ENCODE measurements at regions not wholly inside any gene's neighbourhood (a gene's known extent, or its start where the extent isn't known, plus 50 kb on each side); places are given as distances from the start of the nearest gene placed in this dataset.
"Not testable (repeated sequence)": the region's sequence is repeated elsewhere in the genome, so short reads cannot be mapped to it uniquely, and the experiment has no call there.

GRCh38 chrX:128438082-128438481, 385.9 kb upstream of the ACTRT1 start:
- H3K9me3 ChIP-seq (ENCODE audit: low read depth, low read length), result no peaks in the 10 kb centered on the region
- no peak for TF ChIP-seq FOXP2 (optimal IDR thresholded peaks at IDR 0.05; ENCODE audit: control extremely low read depth, extremely low read length, insufficient read depth)
- no peak for TF ChIP-seq EZH2 (IDR thresholded peaks at IDR 0.05)
- TF ChIP-seq POLR2AphosphoS5 (IDR thresholded peaks at IDR 0.05; ENCODE audit: borderline replicate concordance, low read depth, low read length), result no peak
- H3K4me3 ChIP-seq, result no peak overlapping the region
- no peak overlapping the region for H3K9ac ChIP-seq (ENCODE audit: insufficient read length)
- no peaks in the 10 kb centered on the region for H3K36me3 ChIP-seq (ENCODE audit: insufficient read depth, low read length)
- DNase-seq (ENCODE audit: low read depth, low spot score), result no peak
- H3K27ac ChIP-seq, result no peak overlapping the region

- TF ChIP-seq EZH2 (IDR thresholded peaks at IDR 0.05) (no peak), POLR2AphosphoS5 (IDR thresholded peaks at IDR 0.05; ENCODE audit: borderline replicate concordance, low read depth, low read length) (no peak), FOXP2 (optimal IDR thresholded peaks at IDR 0.05; ENCODE audit: control extremely low read depth, extremely low read length, insufficient read depth) (no peak)
- no peaks in the 10 kb centered on the region for H3K9me3 ChIP-seq (ENCODE audit: low read depth, low read length)
- no peaks in the 10 kb centered on the region for H3K36me3 ChIP-seq (ENCODE audit: insufficient read depth, low read length)
- H3K4me3 ChIP-seq, result no peak overlapping the region
- DNase-seq (ENCODE audit: low read depth, low spot score), result no peak
- no peak overlapping the region for H3K9ac ChIP-seq (ENCODE audit: insufficient read length)
- H3K27ac ChIP-seq, result no peak overlapping the region
Measured at GRCh38 chrX:128436397-128437103, 384.3 kb upstream of the ACTRT1 start.

- Histone ChIP-seq H3K9ac (ENCODE audit: insufficient read length) (no peak overlapping the region), H3K9me3 (ENCODE audit: low read depth, low read length) (no peaks in the 10 kb centered on the region), H3K27ac (no peak overlapping the region), H3K36me3 (ENCODE audit: insufficient read depth, low read length) (no peaks in the 10 kb centered on the region), H3K4me3 (no peak overlapping the region)
- TF ChIP-seq POLR2AphosphoS5 (IDR thresholded peaks at IDR 0.05; ENCODE audit: borderline replicate concordance, low read depth, low read length), result no peak
- no peak for TF ChIP-seq FOXP2 (optimal IDR thresholded peaks at IDR 0.05; ENCODE audit: control extremely low read depth, extremely low read length, insufficient read depth)
- no peak for TF ChIP-seq EZH2 (IDR thresholded peaks at IDR 0.05)
- no peak for DNase-seq (ENCODE audit: low read depth, low spot score)
Measured at GRCh38 chrX:128425546-128425945, 373.3 kb upstream of the ACTRT1 start.

GRCh38 chrX:128408842-128409241, 356.6 kb upstream of the ACTRT1 start:
- TF ChIP-seq POLR2AphosphoS5 (IDR thresholded peaks at IDR 0.05; ENCODE audit: borderline replicate concordance, low read depth, low read length) (no peak), EZH2 (IDR thresholded peaks at IDR 0.05) (no peak), FOXP2 (optimal IDR thresholded peaks at IDR 0.05; ENCODE audit: control extremely low read depth, extremely low read length, insufficient read depth) (no peak)
- no peaks in the 10 kb centered on the region for H3K9me3 ChIP-seq (ENCODE audit: low read depth, low read length)
- H3K4me3 ChIP-seq, result no peak overlapping the region
- no peaks in the 10 kb centered on the region for H3K36me3 ChIP-seq (ENCODE audit: insufficient read depth, low read length)
- no peak overlapping the region for H3K27ac ChIP-seq
- no peak overlapping the region for H3K9ac ChIP-seq (ENCODE audit: insufficient read length)
- DNase-seq (ENCODE audit: low read depth, low spot score), result no peak

DNA sequence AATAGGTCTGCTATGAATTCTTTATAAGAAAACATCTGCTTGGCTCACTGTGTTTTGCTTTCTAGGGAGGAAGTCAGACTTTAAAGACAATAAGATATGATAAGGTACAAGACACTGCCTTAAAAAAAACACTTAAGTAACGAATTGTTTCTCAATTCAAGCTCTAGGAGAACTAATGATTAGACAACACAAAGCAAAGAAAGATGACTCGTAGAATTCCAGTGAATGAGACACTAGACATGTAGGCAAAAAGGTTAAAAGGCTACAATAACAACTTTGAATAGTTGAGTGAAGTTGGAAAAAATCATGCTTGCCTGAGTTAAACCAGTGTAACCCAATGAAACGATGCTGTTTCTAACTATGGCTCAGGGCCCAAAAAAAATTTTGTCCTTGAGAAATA, 344.4 kb upstream of the ACTRT1 start:
- H3K9ac ChIP-seq (ENCODE audit: insufficient read length), result no peak overlapping the region
- TF ChIP-seq EZH2 (IDR thresholded peaks at IDR 0.05) (no peak), POLR2AphosphoS5 (IDR thresholded peaks at IDR 0.05; ENCODE audit: borderline replicate concordance, low read depth, low read length) (no peak), FOXP2 (optimal IDR thresholded peaks at IDR 0.05; ENCODE audit: control extremely low read depth, extremely low read length, insufficient read depth) (no peak)

DNA sequence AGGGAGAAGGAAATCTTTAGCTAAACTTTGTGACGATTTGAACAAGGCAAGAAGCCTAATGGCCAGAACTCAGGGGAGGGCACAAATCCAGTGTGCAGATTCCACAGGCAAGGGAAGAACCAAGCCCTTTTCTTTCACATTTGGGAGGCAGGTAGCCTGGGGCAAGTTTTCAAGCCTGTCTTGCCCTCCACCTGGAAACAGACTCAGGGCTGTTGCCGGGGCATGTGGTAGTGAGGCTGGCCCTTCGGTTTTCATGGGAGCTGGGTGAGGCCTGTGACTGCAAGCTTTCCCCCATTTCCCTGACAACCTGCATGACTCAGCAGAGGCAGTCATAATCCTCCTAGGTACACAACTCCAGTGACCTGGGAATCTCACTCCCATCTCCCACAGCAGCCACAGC, 331.6 kb upstream of the ACTRT1 start:
- not testable (repeated sequence) for DNase-seq (ENCODE audit: low read depth, low spot score); H3K27ac ChIP-seq; H3K4me3 ChIP-seq; H3K36me3 ChIP-seq (ENCODE audit: insufficient read depth, low read length); H3K9me3 ChIP-seq (ENCODE audit: low read depth, low read length); H3K9ac ChIP-seq (ENCODE audit: insufficient read length)

More for the DNA sequence above, 344.4 kb upstream of the ACTRT1 start:
- Histone ChIP-seq H3K9me3 (ENCODE audit: low read depth, low read length) (no peaks in the 10 kb centered on the region), H3K4me3 (no peak overlapping the region), H3K27ac (no peak overlapping the region), H3K36me3 (ENCODE audit: insufficient read depth, low read length) (no peaks in the 10 kb centered on the region)
- no peak for DNase-seq (ENCODE audit: low read depth, low spot score)

- Histone ChIP-seq H3K4me3 (no peak overlapping the region), H3K36me3 (ENCODE audit: insufficient read depth, low read length) (no peaks in the 10 kb centered on the region), H3K27ac (no peak overlapping the region), H3K9me3 (ENCODE audit: low read depth, low read length) (no peaks in the 10 kb centered on the region), H3K9ac (ENCODE audit: insufficient read length) (no peak overlapping the region)
- DNase-seq (ENCODE audit: low read depth, low spot score), result no peak
- TF ChIP-seq EZH2 (IDR thresholded peaks at IDR 0.05) (no peak), FOXP2 (optimal IDR thresholded peaks at IDR 0.05; ENCODE audit: control extremely low read depth, extremely low read length, insufficient read depth) (no peak), POLR2AphosphoS5 (IDR thresholded peaks at IDR 0.05; ENCODE audit: borderline replicate concordance, low read depth, low read length) (no peak)
Measured at GRCh38 chrX:128365492-128365891, 313.3 kb upstream of the ACTRT1 start.

DNA sequence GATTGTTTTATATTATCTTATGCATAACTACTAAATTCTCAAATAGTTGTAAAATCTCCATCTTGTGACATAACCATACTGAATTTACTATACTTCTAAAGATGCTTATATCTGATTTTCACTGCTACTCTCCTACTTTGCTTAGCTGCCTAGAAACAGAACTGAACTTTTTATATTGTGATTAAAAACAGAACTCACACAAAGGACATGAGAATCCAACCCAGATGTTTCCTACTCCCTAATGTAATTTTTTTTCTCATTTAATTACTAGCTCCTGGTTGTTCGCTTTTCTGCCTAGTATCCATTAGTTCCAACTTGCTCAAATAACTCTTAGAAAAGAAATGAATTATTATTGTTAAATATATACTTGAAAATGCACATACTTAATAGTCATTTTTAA, 283.5 kb upstream of the ACTRT1 start:
- no peaks in the 10 kb centered on the region for H3K9me3 ChIP-seq (ENCODE audit: low read depth, low read length)
- H3K36me3 ChIP-seq (ENCODE audit: insufficient read depth, low read length), result no peaks in the 10 kb centered on the region
- no peak overlapping the region for H3K27ac ChIP-seq
- DNase-seq (ENCODE audit: low read depth, low spot score), result no peak
- H3K9ac ChIP-seq (ENCODE audit: insufficient read length), result no peak overlapping the region
- no peak overlapping the region for H3K4me3 ChIP-seq
- TF ChIP-seq POLR2AphosphoS5 (IDR thresholded peaks at IDR 0.05; ENCODE audit: borderline replicate concordance, low read depth, low read length), result no peak
- TF ChIP-seq EZH2 (IDR thresholded peaks at IDR 0.05), result no peak
- no peak for TF ChIP-seq FOXP2 (optimal IDR thresholded peaks at IDR 0.05; ENCODE audit: control extremely low read depth, extremely low read length, insufficient read depth)

- no peak overlapping the region for H3K4me3 ChIP-seq
- no peaks in the 10 kb centered on the region for H3K36me3 ChIP-seq (ENCODE audit: insufficient read depth, low read length)
- no peak overlapping the region for H3K27ac ChIP-seq
- H3K9ac ChIP-seq (ENCODE audit: insufficient read length), result no peak overlapping the region
- no peak for DNase-seq (ENCODE audit: low read depth, low spot score)
- TF ChIP-seq FOXP2 (optimal IDR thresholded peaks at IDR 0.05; ENCODE audit: control extremely low read depth, extremely low read length, insufficient read depth) (no peak), POLR2AphosphoS5 (IDR thresholded peaks at IDR 0.05; ENCODE audit: borderline replicate concordance, low read depth, low read length) (no peak), EZH2 (IDR thresholded peaks at IDR 0.05) (no peak)
- H3K9me3 ChIP-seq (ENCODE audit: low read depth, low read length), result no peaks in the 10 kb centered on the region
Measured at GRCh38 chrX:128334821-128335220, 282.6 kb upstream of the ACTRT1 start.

All from SK-N-MC (cell line).